ENCODE measurements at regions not wholly inside any gene's neighbourhood (a gene's known extent, or its start where the extent isn't known, plus 50 kb on each side); places are given as distances from the start of the nearest gene placed in this dataset.

DNA sequence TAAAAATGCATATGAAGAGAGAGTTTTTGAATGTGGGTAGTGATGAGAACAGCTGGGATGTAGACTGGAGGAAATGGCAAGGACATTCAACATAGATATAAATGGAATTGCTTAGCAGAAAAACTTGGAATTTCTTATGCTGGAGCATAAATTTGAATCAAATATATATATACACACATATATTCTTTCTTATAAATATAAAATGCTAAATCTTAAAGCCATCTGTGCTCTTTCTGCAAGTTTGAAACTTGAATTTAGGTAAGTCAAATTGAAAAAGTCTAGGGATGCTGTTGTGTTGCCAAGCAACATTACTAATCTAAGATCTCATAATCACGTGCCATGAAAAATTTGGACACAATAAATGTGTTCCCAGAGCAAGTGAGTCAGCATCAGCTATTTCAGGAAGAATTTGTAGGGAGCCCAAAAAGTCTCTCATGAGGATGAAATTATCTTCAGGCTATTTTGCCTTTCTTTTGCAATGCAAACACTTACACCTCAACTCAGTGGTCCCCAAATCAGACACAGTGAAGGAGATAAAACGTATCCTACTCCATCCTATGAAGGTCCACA is 58.4 kb upstream of the ALDH1A1 start:
- no peak for DNase-seq

DNA sequence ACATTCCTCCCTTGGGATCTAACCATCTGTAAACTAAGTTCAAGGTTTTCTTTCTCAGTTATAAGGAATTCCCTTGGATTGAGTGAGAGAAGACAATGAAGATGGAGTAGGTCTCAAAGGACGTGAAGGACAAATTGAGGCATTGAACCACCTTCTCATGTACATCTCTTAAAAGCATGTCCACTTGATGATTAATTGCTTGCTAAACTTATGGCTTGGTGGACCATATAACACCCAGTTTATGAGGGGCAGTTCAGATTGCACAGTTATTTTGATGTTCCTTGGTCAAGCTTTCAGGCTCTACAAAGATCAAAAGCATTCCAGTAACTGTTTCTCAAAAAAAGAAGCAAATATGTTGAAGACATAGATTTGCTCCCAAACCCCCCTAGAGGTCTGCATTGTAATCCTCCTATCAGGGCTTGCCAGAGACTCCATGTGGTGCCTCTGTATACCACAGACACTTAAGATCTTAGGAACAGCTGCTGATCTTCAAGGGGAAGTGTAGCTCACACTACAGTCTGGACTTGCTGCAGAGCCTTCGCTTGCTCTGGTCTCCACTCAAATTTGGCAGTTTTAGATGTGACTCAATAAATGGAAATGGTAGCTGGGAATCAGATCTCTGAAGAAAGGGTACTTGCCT is 56.9 kb upstream of the ALDH1A1 start:
- DNase-seq: peak; percentile 8

DNA sequence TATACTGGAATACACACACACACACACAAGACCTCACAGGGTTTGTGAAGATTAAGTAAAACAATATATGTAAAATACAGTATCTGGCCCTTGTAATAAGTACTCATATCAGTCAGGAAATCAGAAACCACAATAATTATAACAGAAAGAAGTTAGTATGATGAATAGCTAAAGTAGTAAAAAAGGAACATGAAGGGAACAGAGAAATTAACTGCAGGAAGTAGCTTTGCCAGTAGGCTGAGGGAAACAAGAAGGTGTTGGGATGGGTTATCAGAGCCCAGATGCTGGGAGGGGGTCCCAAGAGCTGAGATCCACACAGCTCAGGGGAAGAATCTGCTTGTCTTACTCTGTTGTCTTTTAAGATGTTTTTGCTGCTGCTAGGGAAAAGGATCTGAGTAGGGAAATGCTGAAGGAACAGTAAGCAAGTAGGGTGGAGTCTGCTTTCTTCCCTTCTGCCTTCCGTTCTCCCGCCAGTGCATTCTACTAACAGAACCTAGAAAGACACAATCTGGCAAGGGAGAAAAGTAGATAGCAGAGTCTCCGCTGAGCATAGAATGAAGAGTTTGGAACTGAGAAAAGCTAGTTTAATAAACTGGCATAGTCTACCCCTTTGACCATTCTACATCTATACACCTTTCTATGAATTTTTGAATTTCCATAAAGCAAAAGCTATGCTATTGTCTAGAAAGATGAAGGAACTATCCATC is 55.3 kb upstream of the ALDH1A1 start:
- DNase-seq: no peak

DNA sequence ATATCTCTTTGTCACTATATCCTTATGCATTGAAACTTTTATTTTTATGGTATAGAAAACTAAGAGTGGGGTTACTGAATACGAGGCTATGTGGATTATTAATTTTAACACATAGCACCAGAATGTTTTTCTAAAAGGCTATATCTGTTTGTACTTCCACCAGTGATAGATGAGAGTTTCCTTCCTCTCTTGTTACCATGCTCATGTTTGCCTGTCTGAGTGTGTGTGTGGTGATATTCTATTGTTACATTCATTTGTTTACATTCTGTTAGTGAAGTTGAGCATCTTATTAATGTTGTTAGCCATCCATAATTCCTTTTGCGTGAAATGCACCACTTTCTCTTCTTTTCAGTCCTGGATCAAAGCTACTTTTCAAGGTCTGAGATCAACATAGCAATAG is 54.1 kb upstream of the ALDH1A1 start:
- peak; percentile 53 for DNase-seq

Data from DMS53 (cell line).